GM23338 (cell line): ENCODE measurements at regions not wholly inside any gene's neighbourhood (a gene's known extent, or its start where the extent isn't known, plus 50 kb on each side); places are given as distances from the start of the nearest gene placed in this dataset.

ENCODE experiments used
- CTCF ChIP-seq, 2 experiments: fragments of 200-600 bp in 1 of 2; sonication (generic) in 1 of 2; conservative IDR thresholded peaks; 2 replicates each; pipeline versions ENCODE4 v1.5.1 to v1.6.1; 2016 to 2017; ENCODE audit warnings: antibody characterized with exemption in 2 of 2, low read depth in 2 of 2, mild to moderate bottlenecking in 2 of 2, moderate library complexity in 1 of 2
- ETS1 ChIP-seq: IDR thresholded peaks from 2 replicates; pipeline ENCODE4 v1.6.1; 2016; ENCODE audit warnings: antibody characterized with exemption
- EZH2 ChIP-seq: fragments of 200-600 bp; sonication (generic); IDR thresholded peaks from one replicate; pipeline ENCODE4 v1.8.0; 2017; ENCODE audit warnings: antibody characterized with exemption, mild to moderate bottlenecking, low read depth; ENCODE audit not compliant: unreplicated experiment
- EZH2phosphoT487 ChIP-seq: fragments of 200-600 bp; sonication (generic); IDR thresholded peaks from one replicate; pipeline ENCODE4 v1.8.1; 2018; ENCODE audit warnings: antibody characterized with exemption; ENCODE audit not compliant: unreplicated experiment
- JUNB ChIP-seq: IDR thresholded peaks from one replicate; pipeline ENCODE4 v1.6.1; 2016; ENCODE audit warnings: antibody characterized with exemption; ENCODE audit not compliant: unreplicated experiment
- POLR2AphosphoS5 ChIP-seq: IDR thresholded peaks from 2 replicates; pipeline ENCODE4 v1.6.1; 2016; ENCODE audit warnings: antibody characterized with exemption, low read depth
- REST ChIP-seq: IDR thresholded peaks from one replicate; pipeline ENCODE4 v1.6.1; 2018; ENCODE audit warnings: antibody characterized with exemption; ENCODE audit not compliant: unreplicated experiment
- STAT1 ChIP-seq: IDR thresholded peaks from one replicate; pipeline ENCODE4 v1.6.1; 2016; ENCODE audit warnings: antibody characterized with exemption; ENCODE audit not compliant: unreplicated experiment

GRCh38 chr4:66193487-66193886, 523.2 kb upstream of the EPHA5 start:
- no peak for TF ChIP-seq EZH2
- no peak for TF ChIP-seq CTCF (conservative IDR thresholded peaks at IDR 0.05; ENCODE audit: low read depth in 2 of 2)
- no peak for TF ChIP-seq JUNB
- no peak for TF ChIP-seq STAT1
- TF ChIP-seq POLR2AphosphoS5: no peak
- TF ChIP-seq ETS1: no peak
- TF ChIP-seq EZH2phosphoT487: no peak
- no peak for TF ChIP-seq REST
